ENCODE measurements at regions not wholly inside any gene's neighbourhood (a gene's known extent, or its start where the extent isn't known, plus 50 kb on each side); places are given as distances from the start of the nearest gene placed in this dataset.
A peak's percentile ranks its signal among the peaks of the same experiment; 100 is the strongest.
"Not testable (repeated sequence)": the region's sequence is repeated elsewhere in the genome, so short reads cannot be mapped to it uniquely, and the experiment has no call there.

DNA sequence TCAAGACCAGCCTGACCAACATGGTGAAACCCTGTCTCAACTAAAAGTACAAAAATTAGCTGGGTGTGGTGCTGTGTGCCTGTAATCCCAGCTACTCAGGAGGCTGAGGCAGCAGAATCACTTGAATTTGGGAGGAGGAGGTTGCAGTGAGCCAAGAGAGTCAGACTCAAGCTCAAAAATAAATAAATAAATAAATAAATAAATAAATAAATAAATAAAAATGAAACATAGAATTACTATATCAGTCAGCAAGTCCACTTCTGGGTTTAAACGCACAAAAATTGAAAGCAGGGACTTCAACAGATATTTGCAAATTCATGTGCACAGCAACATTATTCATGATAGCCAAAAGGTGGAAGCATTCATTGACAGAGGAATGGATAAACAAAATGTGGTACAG is 875.2 kb upstream of the ALG10B start:
- DNase-seq = not testable (repeated sequence)

DNA sequence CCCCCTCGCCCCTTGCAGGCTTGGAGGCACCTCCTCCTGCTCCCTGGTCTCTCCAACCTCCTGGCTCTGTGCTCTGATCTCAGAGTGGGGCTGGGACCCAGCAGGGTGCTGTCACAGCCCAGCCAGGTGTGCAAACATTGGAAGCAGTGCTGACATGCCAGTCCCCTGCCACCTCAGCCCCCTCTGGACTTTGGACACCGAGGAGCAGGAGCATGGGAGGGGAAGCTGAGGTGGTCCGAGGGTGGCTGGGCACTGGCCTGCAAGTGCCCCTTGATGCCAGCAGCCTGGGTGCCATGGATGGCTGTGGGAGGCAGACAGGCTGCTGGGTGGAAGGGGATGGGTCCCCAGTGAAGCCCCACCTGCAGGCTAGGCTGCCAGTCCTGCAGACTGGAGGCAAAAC is 860.9 kb upstream of the ALG10B start:
- DNase-seq = not testable (repeated sequence)

GRCh38 chr12:37497939-37498338 is 818.6 kb upstream of the ALG10B start:
- not testable (repeated sequence) for DNase-seq

GRCh38 chr12:37510256-37510655 is 806.3 kb upstream of the ALG10B start:
- not testable (repeated sequence) for DNase-seq

GRCh38 chr12:37540581-37540980 is 776.0 kb upstream of the ALG10B start:
- not testable (repeated sequence) for DNase-seq

GRCh38 chr12:37541356-37541755 is 775.2 kb upstream of the ALG10B start:
- no peak for DNase-seq

DNA sequence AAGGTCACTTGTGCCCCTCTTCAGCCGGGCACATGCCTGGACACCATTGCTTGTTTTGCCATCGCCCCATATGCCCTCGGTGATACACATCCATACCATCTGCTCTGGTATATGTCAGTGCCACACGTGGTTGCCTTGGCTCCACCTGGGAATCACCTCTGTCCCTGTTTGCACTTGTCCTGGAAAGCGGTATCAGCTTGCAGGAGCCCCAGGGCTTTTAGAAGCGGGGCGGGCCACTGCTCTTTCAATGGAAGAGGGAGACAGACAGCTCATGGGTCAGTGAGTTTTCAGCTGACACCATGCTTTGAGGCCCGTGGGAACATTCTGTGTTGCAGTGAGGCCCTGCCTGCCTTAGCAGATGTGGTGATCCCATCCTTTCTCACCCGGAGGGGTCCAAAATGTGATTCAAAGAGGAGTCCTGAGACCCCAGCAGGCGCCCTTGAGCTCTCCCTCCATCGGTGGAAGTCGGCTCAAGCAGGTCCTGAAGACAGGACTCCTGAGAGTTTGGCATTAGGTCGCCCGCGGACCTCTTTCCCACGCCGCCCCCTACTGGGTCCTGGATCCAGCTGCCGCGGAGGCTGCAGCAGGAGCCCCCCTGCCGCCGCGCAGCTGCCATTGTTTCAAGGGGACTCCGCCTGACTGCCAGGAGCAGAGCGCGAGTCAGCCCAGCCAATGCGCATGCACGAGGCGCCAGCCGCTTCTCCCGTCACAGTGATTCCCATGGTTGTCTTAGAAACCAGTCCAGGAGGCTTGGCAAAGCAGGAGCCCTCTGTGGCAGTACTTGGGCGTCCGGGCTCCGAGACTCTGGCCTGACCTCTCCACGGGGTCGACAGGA is 773.2 kb upstream of the ALG10B start:
- DNase-seq = no peak

DNA sequence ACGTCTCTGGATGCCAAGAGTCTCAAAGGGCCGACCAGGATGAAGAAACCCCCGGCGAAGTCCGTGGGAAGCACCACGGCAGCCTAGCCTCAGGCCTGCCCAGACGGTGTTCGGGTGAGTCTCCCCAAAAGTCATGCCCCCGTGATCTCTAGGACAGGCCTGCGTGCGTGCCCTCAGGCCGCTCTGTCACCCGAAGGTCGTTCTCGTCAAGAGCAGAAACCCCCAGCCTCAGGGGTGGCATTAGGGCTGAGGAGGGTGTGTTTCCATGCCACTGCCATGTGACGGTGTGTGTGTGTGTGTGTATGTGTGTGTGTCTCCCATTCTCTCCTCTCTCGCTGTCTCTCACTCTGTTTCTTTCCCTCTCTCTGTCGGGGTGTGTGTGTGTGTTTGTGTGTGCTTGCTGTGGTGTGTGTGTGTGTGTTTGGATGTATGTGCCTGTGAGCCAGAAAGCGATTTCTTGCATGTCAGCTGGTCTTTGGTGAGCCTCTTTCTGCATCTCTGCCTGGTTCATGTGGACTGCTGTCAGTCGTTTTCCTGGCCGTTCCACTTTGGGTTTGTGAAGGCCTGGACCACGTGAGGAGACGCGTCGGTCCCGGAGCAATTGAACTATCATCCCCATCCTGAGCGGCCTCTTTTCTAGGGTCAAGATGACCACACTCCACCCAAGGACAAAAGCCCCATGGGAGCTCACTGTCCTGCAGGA is 772.5 kb upstream of the ALG10B start:
- DNase-seq = no peak

DNA sequence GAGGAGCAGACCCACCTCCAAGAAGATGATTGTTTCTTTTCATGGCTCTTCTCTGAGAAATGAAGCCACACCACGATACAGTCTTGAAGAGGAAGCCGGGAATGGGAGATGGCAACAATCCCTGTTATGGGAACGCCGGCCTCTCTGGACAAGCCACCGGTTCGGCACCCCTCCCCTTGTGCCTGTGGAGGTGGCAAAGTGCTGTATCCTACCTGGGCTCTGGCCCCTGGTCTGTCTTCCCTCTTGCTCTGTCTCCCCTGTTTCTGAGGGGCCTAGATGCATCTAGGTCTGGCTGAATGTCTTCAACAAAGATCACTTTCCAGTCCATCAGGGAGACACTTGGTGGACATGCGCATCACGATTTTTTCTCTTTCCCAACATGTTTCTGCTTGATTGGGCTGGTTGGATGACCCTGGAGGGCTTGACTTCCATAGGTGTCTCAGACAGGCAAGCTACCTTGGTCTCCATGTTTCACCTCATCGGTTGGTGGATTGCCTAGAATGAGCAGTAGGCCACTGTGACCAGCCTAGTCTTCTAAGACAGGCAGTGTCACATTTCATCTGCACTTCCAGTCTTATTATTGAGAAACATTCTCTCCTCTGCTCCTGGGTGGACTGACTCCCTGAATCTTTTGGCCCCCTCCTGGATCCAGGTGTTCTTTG is 771.8 kb upstream of the ALG10B start:
- not testable (repeated sequence) for DNase-seq

DNA sequence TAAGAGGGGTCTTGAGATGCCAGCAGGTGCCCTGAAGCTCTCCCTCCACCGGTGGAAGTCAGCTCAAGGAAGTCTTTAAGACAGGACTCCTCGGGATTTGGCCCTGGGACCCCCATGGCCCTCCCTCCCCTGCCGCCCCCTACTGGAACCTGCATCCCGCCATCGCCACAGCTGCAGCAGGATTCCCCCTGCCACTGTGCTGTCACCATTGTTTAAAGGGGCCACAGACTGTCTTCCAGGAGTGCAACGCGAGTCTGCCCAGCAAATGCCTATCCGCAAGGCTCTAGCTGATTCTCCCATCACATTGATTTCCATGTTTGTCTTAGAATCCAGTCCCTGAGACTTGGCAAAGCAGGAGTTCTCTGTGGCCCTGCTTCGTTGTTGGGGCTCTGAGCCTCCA is 770.8 kb upstream of the ALG10B start:
- no peak for DNase-seq

- no peak for DNase-seq
Observed at GRCh38 chr12:37546206-37546605, 770.4 kb upstream of the ALG10B start.

- DNase-seq = no peak
Observed at GRCh38 chr12:37546901-37547475, 769.6 kb upstream of the ALG10B start.

DNA sequence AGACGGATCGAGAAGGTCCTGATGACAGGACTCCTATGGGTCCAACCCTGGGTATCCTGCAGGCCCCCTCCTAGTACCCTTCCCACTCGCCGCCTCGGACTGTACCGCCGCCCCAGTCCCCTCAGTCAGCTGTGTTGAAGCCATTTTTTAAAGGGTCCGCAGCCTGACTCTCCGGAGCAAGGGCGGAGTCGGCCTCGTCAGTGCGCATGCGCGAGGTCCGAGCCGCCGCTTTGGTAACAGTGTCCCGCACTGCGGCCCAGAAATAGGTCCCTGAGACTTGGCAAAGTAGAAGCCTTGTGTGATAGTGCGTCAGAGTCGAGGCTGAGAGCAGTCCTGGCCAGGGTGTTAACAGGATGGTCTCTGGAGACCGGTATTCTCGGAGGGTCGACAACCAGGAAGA is 769.0 kb upstream of the ALG10B start:
- peak; percentile 22 for DNase-seq

- no peak for DNase-seq
Observed at GRCh38 chr12:37548266-37548805, 768.2 kb upstream of the ALG10B start.

GRCh38 chr12:37556957-37557356 is 759.6 kb upstream of the ALG10B start:
- DNase-seq = not testable (repeated sequence)

- DNase-seq = no peak
Observed at GRCh38 chr12:37565112-37565511, 751.5 kb upstream of the ALG10B start.

- not testable (repeated sequence) for DNase-seq
Observed at GRCh38 chr12:37570547-37570946, 746.0 kb upstream of the ALG10B start.
